Inferior parietal cortex (tissue), 1 donor: ENCODE measurements at regions not wholly inside any gene's neighbourhood (a gene's known extent, or its start where the extent isn't known, plus 50 kb on each side); places are given as distances from the start of the nearest gene placed in this dataset.
"Not testable (repeated sequence)": the region's sequence is repeated elsewhere in the genome, so short reads cannot be mapped to it uniquely, and the experiment has no call there.

ENCODE experiments used
- DNase-seq: peaks from one replicate; pipeline ENCODE4 v3.0.0-alpha.2; 2016; ENCODE audit errors: extremely low spot score

DNA sequence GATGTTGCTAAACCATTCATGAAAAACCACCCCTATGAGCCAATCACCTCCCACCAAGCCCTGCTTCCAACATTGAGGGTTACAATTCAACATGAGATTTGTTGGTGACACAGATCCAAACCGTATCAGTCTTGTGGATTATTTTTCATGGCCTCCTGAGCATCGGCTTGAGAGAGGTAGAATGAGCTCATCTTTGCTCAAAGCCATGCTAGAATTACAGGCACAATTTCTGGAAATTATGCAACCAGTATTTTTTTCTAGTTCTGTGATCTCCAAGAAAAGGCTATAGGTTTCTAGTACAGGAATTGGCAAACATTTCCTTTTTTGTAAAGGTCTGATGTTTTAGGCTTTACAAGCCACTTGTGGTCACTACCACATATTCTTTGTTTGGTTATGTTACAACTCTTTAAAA is 219.4 kb downstream of the DUSP10 start:
- no peak for DNase-seq

DNA sequence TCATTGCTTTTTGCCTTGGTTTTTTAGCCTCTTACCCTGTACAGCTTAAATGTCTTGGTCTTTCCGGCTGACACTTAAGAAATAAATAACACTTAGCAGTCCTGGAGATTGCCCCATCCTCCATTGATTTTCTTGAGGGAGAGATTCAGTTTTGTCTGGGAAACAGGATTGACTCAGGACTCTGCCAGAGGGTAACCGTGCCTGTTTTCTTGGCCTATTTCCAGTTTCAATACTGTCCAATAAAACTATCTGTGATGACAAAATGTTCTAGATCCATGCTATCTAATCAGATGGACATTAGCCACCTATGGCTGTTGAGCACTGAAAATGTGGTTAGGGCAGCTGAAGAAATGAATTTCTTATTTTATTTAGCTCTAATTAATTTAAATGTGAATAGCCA is 216.1 kb downstream of the DUSP10 start:
- DNase-seq = no peak

GRCh38 chr1:221527302-221527701 is 214.6 kb downstream of the DUSP10 start:
- no peak for DNase-seq

DNA sequence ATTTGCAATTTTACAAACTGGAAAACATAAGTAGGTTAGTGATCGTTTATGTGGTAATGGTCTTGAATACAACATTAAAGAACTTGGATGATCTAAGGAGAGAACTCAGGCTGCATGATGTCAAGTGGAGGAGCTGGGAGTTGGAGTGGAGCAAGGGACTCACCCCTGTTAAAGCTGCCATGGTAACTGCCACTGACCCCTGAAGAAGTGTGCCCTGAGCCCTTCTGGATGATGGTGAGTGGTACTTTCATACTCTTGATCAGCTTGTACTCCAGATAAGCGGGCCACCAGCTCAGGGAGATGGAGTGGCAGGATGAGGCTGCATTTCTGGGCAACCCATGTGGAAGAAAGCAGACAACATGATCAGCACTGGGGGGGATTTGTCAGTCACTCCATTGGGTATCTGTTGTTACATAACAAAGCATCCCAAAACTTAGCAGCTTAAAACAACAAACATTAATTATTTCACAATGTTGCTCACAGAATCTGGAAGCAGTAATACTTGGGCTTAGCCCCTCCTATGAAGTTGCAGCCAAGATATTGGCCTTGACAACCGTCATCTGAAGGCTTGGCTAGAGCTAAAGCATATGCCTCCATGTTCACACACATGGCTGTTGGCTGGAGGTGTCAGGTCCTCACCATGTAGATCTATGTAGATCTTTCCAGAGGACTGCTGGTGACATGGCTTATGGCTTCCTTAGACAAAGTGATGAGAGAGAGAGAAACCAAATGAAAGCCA is 213.8 kb downstream of the DUSP10 start:
- no peak for DNase-seq

GRCh38 chr1:221530159-221530558 is 211.7 kb downstream of the DUSP10 start:
- not testable (repeated sequence) for DNase-seq

- no peak for DNase-seq
Observed at GRCh38 chr1:221530791-221531190, 211.1 kb downstream of the DUSP10 start.

GRCh38 chr1:221532071-221532773 is 209.7 kb downstream of the DUSP10 start:
- DNase-seq = no peak

DNA sequence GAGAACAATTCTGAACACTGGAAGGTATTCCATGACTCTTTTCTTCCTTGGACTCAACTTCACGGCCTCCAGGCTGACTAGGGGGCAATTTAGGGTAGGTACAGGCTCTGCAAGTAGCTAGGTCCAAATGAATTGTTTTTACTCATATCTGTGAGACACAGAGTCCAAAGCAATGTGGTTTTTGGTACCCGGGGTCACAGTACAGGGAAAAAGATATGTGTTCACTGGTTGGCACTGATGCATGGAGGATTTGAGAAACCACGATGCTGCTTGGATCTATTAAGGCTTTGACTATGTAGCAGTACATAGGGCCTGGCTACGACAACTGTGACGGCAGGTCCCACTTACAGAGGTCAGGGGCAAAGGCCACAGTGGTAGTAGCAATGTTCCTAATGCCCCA is 200.6 kb downstream of the DUSP10 start:
- no peak for DNase-seq

DNA sequence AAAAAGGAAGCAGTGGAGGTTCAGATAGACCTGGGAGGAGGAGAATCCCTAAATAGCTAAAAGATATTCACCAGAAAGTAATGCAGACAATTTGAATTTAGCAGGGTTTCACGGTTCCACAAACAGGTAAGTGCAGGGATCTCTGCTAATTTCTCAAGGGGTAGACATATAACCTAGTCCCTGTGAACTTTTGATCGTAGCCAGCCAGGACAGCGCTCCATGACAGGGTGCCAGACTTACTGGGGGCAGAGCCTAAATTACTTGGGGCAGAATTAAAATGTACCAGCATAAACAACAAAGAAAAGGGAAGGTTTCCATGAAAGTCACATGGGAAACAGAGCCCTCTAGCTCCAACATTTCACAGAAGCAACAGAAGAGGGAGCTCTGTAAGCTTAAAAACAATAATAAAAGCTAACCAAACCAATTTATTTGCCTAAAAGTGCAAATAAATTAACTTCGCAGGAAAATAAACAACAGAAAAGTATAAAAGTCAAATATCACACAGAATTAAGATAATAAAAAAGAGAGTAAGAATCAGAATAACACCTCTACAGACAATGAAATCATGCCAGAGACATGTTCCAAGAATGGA is 198.3 kb downstream of the DUSP10 start:
- DNase-seq = peak; percentile 61

DNA sequence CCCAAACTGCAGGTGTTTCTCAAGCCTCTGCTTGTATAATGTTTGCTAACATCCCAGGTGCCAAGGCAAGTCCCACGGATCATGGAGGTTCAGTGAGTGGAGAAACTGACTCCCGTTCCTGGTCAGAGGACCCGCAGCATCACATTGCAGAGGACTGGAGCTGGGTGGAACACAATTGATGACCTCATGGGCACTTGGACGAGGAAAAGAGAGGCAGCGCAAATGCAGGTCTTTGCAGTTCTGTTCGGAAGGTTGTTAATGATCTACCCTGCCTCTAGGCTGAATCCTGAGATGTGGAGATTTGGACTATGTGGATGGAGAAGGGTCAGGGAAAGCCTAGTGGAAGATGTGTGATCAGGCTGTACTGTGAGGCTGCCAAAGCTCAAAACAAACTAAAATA is 192.9 kb downstream of the DUSP10 start:
- DNase-seq = no peak

DNA sequence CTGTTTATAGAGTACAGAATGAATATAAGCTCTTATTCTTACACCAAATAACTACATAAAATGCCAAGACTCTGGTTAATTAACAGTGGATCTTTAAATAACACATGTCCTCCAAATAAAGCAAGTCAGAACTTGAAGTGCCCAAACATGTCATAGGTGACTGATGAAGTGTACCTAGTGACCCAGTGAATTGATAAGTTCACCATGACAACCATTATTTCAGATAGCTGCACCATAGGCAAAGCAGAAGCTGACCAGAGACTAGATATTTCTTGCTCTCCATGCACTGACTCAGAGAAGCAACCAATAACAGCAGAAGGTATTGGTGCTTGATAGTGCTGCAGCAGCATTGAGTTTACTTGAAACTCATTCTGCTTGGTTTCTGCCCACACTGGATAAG is 192.1 kb downstream of the DUSP10 start:
- DNase-seq = no peak

GRCh38 chr1:221552792-221553191 is 189.1 kb downstream of the DUSP10 start:
- DNase-seq = not testable (repeated sequence)

GRCh38 chr1:221555689-221556433 is 186.0 kb downstream of the DUSP10 start:
- no peak for DNase-seq

- DNase-seq = no peak
Observed at GRCh38 chr1:221556435-221556834, 185.5 kb downstream of the DUSP10 start.

DNA sequence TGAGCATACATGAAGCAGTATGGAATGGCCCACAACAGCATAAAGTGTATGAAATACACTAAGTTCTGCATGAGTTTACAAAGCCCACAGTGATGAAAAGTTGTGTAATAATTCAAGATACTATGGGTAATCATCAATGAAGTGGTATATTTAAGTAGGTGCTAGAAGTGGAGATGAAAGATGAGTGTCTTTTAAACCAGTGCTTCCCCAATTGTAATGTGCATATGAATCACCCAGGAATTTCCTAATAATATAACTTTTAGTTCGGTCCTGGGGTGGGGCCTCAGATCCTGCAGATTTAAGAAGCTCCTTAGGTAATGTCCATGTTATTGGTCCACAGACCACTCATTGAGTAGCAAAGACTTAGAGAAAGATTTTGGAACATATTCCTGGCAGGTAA is 184.9 kb downstream of the DUSP10 start:
- no peak for DNase-seq

GRCh38 chr1:221558396-221558795 is 183.5 kb downstream of the DUSP10 start:
- DNase-seq = no peak

GRCh38 chr1:221559911-221560310 is 182.0 kb downstream of the DUSP10 start:
- DNase-seq = no peak

- no peak for DNase-seq
Observed at GRCh38 chr1:221562542-221563475, 179.1 kb downstream of the DUSP10 start.

DNA sequence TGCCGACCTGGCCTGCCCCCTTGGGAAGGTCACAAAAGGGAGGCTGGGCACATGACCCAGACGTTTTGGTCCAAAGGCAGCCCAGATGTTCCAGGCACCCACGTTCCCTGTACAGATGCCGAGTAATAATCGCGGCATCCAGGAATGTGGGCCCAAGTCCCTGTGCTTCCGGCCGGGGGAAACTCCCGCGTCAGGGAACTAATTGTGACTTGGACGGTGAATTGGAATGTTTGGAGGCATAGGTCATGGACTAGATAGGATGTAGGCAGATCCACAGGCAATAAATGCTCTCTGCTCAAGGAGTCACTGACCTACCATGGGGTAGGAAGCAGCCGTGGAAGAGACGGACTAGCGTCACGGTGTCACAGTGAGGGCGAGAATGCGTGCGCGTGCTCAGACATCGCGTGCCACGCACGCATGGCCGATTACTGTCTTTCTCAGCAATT is 178.4 kb downstream of the DUSP10 start:
- DNase-seq = no peak

- no peak for DNase-seq
Observed at GRCh38 chr1:221564891-221565290, 177.0 kb downstream of the DUSP10 start.

DNA sequence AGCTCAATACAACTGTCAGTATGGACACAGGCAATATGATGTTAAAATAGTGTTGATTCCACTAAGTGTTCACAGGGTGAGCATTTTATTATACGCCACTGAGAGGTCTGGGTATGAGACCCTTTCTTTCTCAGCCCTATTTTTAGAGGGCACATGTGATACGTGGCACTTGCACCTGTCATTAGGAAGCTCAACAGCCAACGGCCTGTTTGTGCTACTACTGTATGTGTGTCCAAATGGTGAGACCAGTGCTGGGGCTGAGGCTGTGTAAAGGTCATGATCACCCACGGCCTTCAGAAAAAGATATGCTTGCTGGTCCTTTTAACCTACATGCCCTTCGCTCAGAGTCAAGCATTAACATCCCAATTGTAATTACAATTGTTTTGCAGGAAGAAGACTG is 176.2 kb downstream of the DUSP10 start:
- no peak for DNase-seq
